ENCODE measurements at regions not wholly inside any gene's neighbourhood (a gene's known extent, or its start where the extent isn't known, plus 50 kb on each side); places are given as distances from the start of the nearest gene placed in this dataset.

DNA sequence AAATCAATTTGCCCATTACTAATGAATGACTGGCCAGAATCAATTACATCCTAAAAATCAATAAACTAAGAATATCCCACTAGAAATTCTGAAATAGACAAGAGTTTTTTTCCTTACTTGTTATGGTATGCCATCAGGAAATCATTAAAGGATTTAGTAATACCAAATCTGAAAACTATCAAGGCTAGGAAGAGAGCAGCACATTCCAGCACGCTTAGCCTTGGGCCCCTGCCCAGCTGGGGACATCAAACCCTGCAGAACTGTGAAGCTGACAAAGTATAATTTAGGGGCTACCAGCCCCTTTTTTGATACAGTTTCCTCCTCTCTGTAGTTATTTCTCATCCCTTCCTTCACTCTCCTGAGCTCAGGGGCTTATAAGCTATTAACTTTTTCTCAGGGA lies 247.8 kb upstream of the ZC3H12C start (continued):
- TF ChIP-seq, protein P1, sequence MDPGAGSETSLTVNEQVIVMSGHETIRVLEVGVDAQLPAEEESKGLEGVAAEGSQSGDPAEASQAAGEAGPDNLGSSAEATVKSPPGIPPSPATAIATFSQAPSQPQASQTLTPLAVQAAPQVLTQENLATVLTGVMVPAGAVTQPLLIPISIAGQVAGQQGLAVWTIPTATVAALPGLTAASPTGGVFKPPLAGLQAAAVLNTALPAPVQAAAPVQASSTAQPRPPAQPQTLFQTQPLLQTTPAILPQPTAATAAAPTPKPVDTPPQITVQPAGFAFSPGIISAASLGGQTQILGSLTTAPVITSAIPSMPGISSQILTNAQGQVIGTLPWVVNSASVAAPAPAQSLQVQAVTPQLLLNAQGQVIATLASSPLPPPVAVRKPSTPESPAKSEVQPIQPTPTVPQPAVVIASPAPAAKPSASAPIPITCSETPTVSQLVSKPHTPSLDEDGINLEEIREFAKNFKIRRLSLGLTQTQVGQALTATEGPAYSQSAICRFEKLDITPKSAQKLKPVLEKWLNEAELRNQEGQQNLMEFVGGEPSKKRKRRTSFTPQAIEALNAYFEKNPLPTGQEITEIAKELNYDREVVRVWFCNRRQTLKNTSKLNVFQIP (CRISPR knock-in tag; IDR thresholded peaks at IDR 0.05; ENCODE audit: borderline replicate concordance, low read depth) = no peak
- TF ChIP-seq ARNTL (CRISPR knock-in tag; IDR thresholded peaks at IDR 0.05; ENCODE audit: borderline replicate concordance, low read depth) = no peak

DNA sequence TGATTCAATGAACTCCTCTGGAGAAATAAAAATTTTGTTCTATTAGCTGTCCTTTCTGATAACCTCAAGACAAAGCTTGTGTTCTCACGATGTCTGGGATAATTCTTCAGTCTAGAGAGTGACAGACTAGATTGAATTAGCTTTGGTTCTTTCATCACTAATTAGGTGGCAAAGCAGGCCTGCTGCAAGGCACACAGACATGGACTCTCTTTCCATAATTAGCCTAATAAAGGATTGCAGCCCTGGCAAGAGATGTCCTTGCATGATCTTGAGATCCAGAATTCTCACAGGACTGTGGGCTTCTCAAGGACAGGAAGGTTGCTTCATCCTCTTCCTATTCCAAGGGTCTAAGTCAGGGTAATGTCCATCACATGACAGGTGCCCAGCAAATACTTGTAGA lies 245.6 kb upstream of the ZC3H12C start:
- no peak for ATAC-seq

DNA sequence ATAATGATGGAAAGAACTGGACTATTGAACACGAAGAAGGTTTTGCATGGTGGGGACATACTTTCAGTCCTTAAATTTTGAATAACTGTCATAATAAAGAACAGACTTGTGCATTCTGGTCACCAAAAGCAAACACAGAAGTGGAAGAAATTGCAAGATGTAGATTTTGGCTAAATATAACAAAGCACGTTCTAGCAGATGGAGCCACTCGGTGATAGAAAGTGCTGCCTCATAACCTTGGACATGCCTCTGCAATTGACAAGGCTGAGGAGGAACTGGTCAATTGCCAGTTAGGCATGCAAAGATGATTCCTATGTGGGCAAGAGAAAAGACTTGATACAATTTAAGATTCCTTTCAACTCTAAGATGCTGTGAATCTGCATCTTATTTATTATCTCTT lies 244.1 kb upstream of the ZC3H12C start:
- TF ChIP-seq TCF4 (CRISPR knock-in tag; IDR thresholded peaks at IDR 0.05; ENCODE audit: borderline replicate concordance) (no peak), ZNF8 (CRISPR knock-in tag; IDR thresholded peaks at IDR 0.05) (no peak), ZNF565 (CRISPR knock-in tag; conservative IDR thresholded peaks at IDR 0.05; ENCODE audit: low read depth) (no peak), ISL1 (CRISPR knock-in tag; IDR thresholded peaks at IDR 0.05) (no peak), ZFP30 (CRISPR knock-in tag; IDR thresholded peaks at IDR 0.05) (no peak), BACH2 (CRISPR knock-in tag; IDR thresholded peaks at IDR 0.05; ENCODE audit: borderline replicate concordance) (no peak), ZC3H10 (CRISPR knock-in tag; IDR thresholded peaks at IDR 0.05) (no peak), CSDC2 (CRISPR knock-in tag; IDR thresholded peaks at IDR 0.05) (no peak), ESRRG (CRISPR knock-in tag; IDR thresholded peaks at IDR 0.05) (no peak), ZNF70 (CRISPR knock-in tag; IDR thresholded peaks at IDR 0.05) (no peak), SNAI2 (CRISPR knock-in tag; IDR thresholded peaks at IDR 0.05) (no peak), ARNTL (CRISPR knock-in tag; IDR thresholded peaks at IDR 0.05; ENCODE audit: borderline replicate concordance, low read depth) (no peak), TOX (CRISPR knock-in tag; IDR thresholded peaks at IDR 0.05; ENCODE audit: borderline replicate concordance) (no peak), OSR1 (CRISPR knock-in tag; IDR thresholded peaks at IDR 0.05) (no peak)
- TF ChIP-seq, protein P1 (CRISPR knock-in tag; IDR thresholded peaks at IDR 0.05; ENCODE audit: borderline replicate concordance, low read depth) = no peak
- TF ChIP-seq, protein P2, sequence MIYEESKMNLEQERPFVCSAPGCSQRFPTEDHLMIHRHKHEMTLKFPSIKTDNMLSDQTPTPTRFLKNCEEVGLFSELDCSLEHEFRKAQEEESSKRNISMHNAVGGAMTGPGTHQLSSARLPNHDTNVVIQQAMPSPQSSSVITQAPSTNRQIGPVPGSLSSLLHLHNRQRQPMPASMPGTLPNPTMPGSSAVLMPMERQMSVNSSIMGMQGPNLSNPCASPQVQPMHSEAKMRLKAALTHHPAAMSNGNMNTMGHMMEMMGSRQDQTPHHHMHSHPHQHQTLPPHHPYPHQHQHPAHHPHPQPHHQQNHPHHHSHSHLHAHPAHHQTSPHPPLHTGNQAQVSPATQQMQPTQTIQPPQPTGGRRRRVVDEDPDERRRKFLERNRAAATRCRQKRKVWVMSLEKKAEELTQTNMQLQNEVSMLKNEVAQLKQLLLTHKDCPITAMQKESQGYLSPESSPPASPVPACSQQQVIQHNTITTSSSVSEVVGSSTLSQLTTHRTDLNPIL (CRISPR knock-in tag; IDR thresholded peaks at IDR 0.05; ENCODE audit: low read depth) = no peak
- TF ChIP-seq, protein P3, sequence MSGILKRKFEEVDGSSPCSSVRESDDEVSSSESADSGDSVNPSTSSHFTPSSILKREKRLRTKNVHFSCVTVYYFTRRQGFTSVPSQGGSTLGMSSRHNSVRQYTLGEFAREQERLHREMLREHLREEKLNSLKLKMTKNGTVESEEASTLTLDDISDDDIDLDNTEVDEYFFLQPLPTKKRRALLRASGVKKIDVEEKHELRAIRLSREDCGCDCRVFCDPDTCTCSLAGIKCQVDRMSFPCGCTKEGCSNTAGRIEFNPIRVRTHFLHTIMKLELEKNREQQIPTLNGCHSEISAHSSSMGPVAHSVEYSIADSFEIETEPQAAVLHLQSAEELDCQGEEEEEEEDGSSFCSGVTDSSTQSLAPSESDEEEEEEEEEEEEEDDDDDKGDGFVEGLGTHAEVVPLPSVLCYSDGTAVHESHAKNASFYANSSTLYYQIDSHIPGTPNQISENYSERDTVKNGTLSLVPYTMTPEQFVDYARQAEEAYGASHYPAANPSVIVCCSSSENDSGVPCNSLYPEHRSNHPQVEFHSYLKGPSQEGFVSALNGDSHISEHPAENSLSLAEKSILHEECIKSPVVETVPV (CRISPR knock-in tag; IDR thresholded peaks at IDR 0.05) = no peak
- TF ChIP-seq, protein P4, sequence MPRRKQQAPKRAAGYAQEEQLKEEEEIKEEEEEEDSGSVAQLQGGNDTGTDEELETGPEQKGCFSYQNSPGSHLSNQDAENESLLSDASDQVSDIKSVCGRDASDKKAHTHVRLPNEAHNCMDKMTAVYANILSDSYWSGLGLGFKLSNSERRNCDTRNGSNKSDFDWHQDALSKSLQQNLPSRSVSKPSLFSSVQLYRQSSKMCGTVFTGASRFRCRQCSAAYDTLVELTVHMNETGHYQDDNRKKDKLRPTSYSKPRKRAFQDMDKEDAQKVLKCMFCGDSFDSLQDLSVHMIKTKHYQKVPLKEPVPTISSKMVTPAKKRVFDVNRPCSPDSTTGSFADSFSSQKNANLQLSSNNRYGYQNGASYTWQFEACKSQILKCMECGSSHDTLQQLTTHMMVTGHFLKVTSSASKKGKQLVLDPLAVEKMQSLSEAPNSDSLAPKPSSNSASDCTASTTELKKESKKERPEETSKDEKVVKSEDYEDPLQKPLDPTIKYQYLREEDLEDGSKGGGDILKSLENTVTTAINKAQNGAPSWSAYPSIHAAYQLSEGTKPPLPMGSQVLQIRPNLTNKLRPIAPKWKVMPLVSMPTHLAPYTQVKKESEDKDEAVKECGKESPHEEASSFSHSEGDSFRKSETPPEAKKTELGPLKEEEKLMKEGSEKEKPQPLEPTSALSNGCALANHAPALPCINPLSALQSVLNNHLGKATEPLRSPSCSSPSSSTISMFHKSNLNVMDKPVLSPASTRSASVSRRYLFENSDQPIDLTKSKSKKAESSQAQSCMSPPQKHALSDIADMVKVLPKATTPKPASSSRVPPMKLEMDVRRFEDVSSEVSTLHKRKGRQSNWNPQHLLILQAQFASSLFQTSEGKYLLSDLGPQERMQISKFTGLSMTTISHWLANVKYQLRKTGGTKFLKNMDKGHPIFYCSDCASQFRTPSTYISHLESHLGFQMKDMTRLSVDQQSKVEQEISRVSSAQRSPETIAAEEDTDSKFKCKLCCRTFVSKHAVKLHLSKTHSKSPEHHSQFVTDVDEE (CRISPR knock-in tag; IDR thresholded peaks at IDR 0.05) = no peak
- no peak for ATAC-seq

More for the DNA sequence above, 245.6 kb upstream of the ZC3H12C start:
- TF ChIP-seq, protein P1 (CRISPR knock-in tag; IDR thresholded peaks at IDR 0.05; ENCODE audit: borderline replicate concordance, low read depth) = no peak
- TF ChIP-seq RARB (CRISPR knock-in tag; IDR thresholded peaks at IDR 0.05) (no peak), ZFP3 (CRISPR knock-in tag; IDR thresholded peaks at IDR 0.05) (no peak), CSDC2 (CRISPR knock-in tag; IDR thresholded peaks at IDR 0.05) (no peak)

All from SK-N-SH treated with all-trans-retinoic acid at 6 μM for 48 hours (cell line).